Keratinocyte (primary cell): ENCODE measurements at regions not wholly inside any gene's neighbourhood (a gene's known extent, or its start where the extent isn't known, plus 50 kb on each side); places are given as distances from the start of the nearest gene placed in this dataset.

Source experiments
- DNase-seq: peaks from one replicate; pipeline ENCODE4 v3.0.0-alpha.2; 2011; ENCODE audit warnings: low read depth, missing footprints, low spot score
- FAIRE-seq: peaks from 2 replicates; lab custom pipeline; 2011; peaks lifted over from hg19 to GRCh38; lab: Jason Lieb, UNC
- H2AFZ ChIP-seq: 2 replicates; pipeline ENCODE4 v1.6.0; 2012; ENCODE audit warnings: low read length, control low read depth, inconsistent platforms; ENCODE audit not compliant: control insufficient read depth
- H3K27ac ChIP-seq: 2 replicates; pipeline ENCODE4 v1.5.1; 2011; ENCODE audit warnings: low read length; ENCODE audit not compliant: control insufficient read depth, insufficient read depth
- H3K27me3 ChIP-seq: 3 replicates; pipeline ENCODE4 v1.6.0; 2011; ENCODE audit warnings: low read length; ENCODE audit not compliant: control insufficient read depth, insufficient read depth; ENCODE audit errors: extremely low read depth
- H3K36me3 ChIP-seq, 2 experiments: 2 replicates in 1 of 2; 3 replicates in 1 of 2; pipeline ENCODE4 v1.5.1; 2011; ENCODE audit warnings: low read length in 2 of 2, mild to moderate bottlenecking in 1 of 2; ENCODE audit not compliant: control insufficient read depth in 2 of 2, insufficient read depth in 2 of 2; ENCODE audit errors: extremely low read depth in 1 of 2
- H3K4me1 ChIP-seq: 3 replicates; pipeline ENCODE4 v1.5.1; 2011; ENCODE audit warnings: low read length; ENCODE audit not compliant: control insufficient read depth, insufficient read depth; ENCODE audit errors: extremely low read depth
- H3K4me2 ChIP-seq: 3 replicates; pipeline ENCODE4 v1.6.0; 2011; ENCODE audit warnings: low read depth, low read length; ENCODE audit not compliant: control insufficient read depth, insufficient read depth; ENCODE audit errors: extremely low read depth
- H3K4me3 ChIP-seq, 3 experiments: fragments of 200-600 bp in 1 of 3; sonication (generic) in 1 of 3; 2 replicates in 2 of 3; 3 replicates in 1 of 3; pipeline ENCODE4 v1.5.1; 2011 to 2016; ENCODE audit warnings: low read length in 3 of 3, mild to moderate bottlenecking in 3 of 3, control low read depth in 2 of 3, inconsistent platforms in 1 of 3, low read depth in 1 of 3, mixed read lengths in 1 of 3, mixed run types in 1 of 3, moderate library complexity in 1 of 3; ENCODE audit not compliant: control insufficient read depth in 2 of 3, insufficient read depth in 2 of 3; ENCODE audit errors: extremely low read depth in 1 of 3
- H3K79me2 ChIP-seq: 2 replicates; pipeline ENCODE4 v1.6.0; 2012; ENCODE audit warnings: low read length; ENCODE audit not compliant: control insufficient read depth, insufficient read depth
- H3K9ac ChIP-seq: 3 replicates; pipeline ENCODE4 v1.6.0; 2011; ENCODE audit warnings: low read length; ENCODE audit not compliant: control insufficient read depth, insufficient read depth; ENCODE audit errors: extremely low read depth
- H3K9me1 ChIP-seq: 3 replicates; pipeline ENCODE4 v1.6.0; 2011; ENCODE audit warnings: low read length; ENCODE audit not compliant: control insufficient read depth, insufficient read depth; ENCODE audit errors: extremely low read depth
- H3K9me3 ChIP-seq: 2 replicates; pipeline ENCODE4 v1.5.1; 2012; ENCODE audit warnings: low read depth, low read length; ENCODE audit not compliant: control insufficient read depth
- H4K20me1 ChIP-seq: 3 replicates; pipeline ENCODE4 v1.6.0; 2011; ENCODE audit warnings: low read length; ENCODE audit not compliant: control insufficient read depth, insufficient read depth; ENCODE audit errors: extremely low read depth
- EZH2 ChIP-seq: IDR thresholded peaks from one replicate; pipeline ENCODE4 v1.6.1; 2012; ENCODE audit warnings: inconsistent platforms, mild to moderate bottlenecking, low read length, moderate library complexity
- dilution Hi-C: fragments of 300-500 bp; cut with MboI; formaldehyde crosslinking; loops from one replicate; pipeline ENCODE4 v1.7.0; 2020; ENCODE audit warnings: low sequenced_read_pairs; ENCODE audit not compliant: extremely low pct_ligation_motif_present
- TF ChIP-seq, protein P1 (sequence below), 3 experiments: IDR thresholded peaks in 1 of 3; conservative IDR thresholded peaks in 1 of 3; optimal IDR thresholded peaks in 1 of 3; 2 replicates in 2 of 3; 3 replicates in 1 of 3; pipeline versions ENCODE3 to v1.5.1; 2011; ENCODE audit warnings: low read length in 3 of 3, mild to moderate bottlenecking in 3 of 3, moderate library complexity in 2 of 3, control low read depth in 1 of 3, inconsistent platforms in 1 of 3; ENCODE audit not compliant: insufficient read depth in 2 of 3; ENCODE audit errors: extremely low read depth in 1 of 3

DNA sequence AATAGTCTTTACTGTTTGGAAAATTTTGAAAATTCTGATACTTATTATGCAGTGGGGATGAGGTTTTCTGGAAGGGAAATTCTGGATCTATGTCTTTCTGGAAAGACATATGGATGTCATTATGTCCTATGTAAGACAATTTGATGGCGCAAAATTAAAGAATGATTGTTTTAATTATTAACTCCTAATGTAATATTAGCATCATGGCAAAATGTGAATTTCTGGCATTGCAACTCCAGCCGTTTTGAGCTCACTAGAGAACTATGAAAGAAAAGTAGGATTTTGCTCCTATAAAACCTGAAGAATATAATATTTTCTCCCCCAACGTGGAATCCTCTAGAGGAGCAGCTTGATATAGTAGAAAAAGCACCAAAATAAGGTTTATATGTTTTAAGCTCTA lies 243.2 kb downstream of the RFPL4B start:
- no peak overlapping the region for H3K4me3 ChIP-seq
- H3K4me1 ChIP-seq = no peaks in the 10 kb centered on the region
- no peak overlapping the region for H2AFZ ChIP-seq
- no peak for DNase-seq
- H3K9me1 ChIP-seq = no peaks in the 10 kb centered on the region
- TF ChIP-seq EZH2 = no peak
- no peak overlapping the region for H3K4me2 ChIP-seq
- H3K9me3 ChIP-seq = no peaks in the 10 kb centered on the region
- FAIRE-seq = no peak
- dilution Hi-C loops = no loop called here
- H3K27me3 ChIP-seq = no peaks in the 10 kb centered on the region
- H3K9ac ChIP-seq = no peak overlapping the region
- no peaks in the 10 kb centered on the region for H3K36me3 ChIP-seq
- no peaks in the 10 kb centered on the region for H4K20me1 ChIP-seq
- no peaks in the 10 kb centered on the region for H3K79me2 ChIP-seq
- no peak overlapping the region for H3K27ac ChIP-seq

DNA sequence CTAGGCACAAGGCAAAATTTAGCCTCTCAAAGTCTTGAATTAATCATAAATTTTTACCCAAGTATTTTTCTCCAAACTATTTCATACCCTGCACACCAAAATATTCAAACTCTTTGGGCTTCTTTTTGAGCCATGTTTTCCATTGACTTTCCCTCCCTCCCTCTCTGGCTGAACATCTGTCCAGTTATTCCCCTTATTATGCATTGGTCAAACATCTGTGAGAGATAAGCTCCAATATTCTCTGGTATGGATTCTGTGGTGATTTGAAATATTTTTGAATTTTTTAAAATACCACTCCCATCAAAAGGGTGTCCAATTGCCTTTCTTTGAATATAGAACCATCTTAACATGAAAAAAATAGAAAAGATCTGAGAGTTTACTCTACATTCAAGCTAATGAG lies 244.2 kb downstream of the RFPL4B start:
- Histone ChIP-seq H3K27ac (no peak overlapping the region), H3K27me3 (no peaks in the 10 kb centered on the region), H3K79me2 (no peaks in the 10 kb centered on the region), H3K9me3 (no peaks in the 10 kb centered on the region), H3K4me1 (no peaks in the 10 kb centered on the region), H3K9ac (no peak overlapping the region), H2AFZ (no peak overlapping the region), H3K4me2 (no peak overlapping the region), H3K9me1 (no peaks in the 10 kb centered on the region), H4K20me1 (no peaks in the 10 kb centered on the region), H3K36me3 (no peaks in the 10 kb centered on the region), H3K4me3 (no peak overlapping the region)
- DNase-seq = no peak
- no peak for FAIRE-seq
- no peak for TF ChIP-seq EZH2
- dilution Hi-C loops = no loop called here

DNA sequence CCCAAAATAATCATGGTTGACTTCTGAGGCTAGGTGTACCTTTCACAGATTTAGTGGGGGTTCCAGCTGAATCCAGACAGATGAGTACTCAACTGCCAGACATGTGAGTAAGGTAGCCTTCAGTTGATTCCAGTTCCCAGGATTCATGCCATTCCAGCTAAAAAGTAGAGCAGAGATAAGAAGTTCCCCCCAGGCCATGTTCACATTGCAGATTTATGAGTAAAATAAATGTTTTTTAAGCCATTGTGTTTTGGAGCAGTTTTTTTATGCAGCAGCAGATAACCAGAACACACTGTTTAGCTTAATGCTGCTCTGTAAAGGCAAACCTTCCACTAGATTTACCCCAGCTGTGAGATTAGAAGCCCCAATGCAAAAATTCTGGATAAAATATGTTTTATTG lies 245.0 kb downstream of the RFPL4B start:
- DNase-seq (no peak), FAIRE-seq (no peak)
- dilution Hi-C loops = no loop called here
- Histone ChIP-seq H3K4me2 (no peak overlapping the region), H3K9me1 (no peaks in the 10 kb centered on the region), H3K9me3 (no peaks in the 10 kb centered on the region), H3K79me2 (no peaks in the 10 kb centered on the region), H3K4me3 (no peak overlapping the region), H4K20me1 (no peaks in the 10 kb centered on the region), H3K36me3 (no peaks in the 10 kb centered on the region), H3K4me1 (no peaks in the 10 kb centered on the region), H2AFZ (no peak overlapping the region), H3K27me3 (no peaks in the 10 kb centered on the region), H3K9ac (no peak overlapping the region), H3K27ac (no peak overlapping the region)
- TF ChIP-seq, protein P1, sequence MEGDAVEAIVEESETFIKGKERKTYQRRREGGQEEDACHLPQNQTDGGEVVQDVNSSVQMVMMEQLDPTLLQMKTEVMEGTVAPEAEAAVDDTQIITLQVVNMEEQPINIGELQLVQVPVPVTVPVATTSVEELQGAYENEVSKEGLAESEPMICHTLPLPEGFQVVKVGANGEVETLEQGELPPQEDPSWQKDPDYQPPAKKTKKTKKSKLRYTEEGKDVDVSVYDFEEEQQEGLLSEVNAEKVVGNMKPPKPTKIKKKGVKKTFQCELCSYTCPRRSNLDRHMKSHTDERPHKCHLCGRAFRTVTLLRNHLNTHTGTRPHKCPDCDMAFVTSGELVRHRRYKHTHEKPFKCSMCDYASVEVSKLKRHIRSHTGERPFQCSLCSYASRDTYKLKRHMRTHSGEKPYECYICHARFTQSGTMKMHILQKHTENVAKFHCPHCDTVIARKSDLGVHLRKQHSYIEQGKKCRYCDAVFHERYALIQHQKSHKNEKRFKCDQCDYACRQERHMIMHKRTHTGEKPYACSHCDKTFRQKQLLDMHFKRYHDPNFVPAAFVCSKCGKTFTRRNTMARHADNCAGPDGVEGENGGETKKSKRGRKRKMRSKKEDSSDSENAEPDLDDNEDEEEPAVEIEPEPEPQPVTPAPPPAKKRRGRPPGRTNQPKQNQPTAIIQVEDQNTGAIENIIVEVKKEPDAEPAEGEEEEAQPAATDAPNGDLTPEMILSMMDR (optimal IDR thresholded peaks at IDR 0.05 in 1 of 3, IDR thresholded peaks at IDR 0.05 in 1 of 3, conservative IDR thresholded peaks at IDR 0.05 in 1 of 3; ENCODE audit: extremely low read depth in 1 of 3, insufficient read depth in 2 of 3, low read length in 3 of 3) = no peak
